Activated T-cell treated with anti-CD3 and anti-CD28 coated beads, Interleukin-2, amount 50 U/mL, for 72 hours (primary cell): ENCODE measurements at regions not wholly inside any gene's neighbourhood (a gene's known extent, or its start where the extent isn't known, plus 50 kb on each side); places are given as distances from the start of the nearest gene placed in this dataset.

ENCODE experiments used
- ATAC-seq, 2 donors: fragments of 150-1000 bp; cut with Tn5 transposase; replicated peaks in 1 of 2; 2 replicates each; pipeline ENCODE4 v1.10.0; 2021; ENCODE audit warnings: moderate library complexity in 2 of 2, mild to moderate bottlenecking in 1 of 2
- DNase-seq, 2 donors: peaks; one replicate each; pipeline ENCODE4 v3.0.0; 2021 to 2022; ENCODE audit warnings: mixed read lengths in 1 of 2
- H3K27ac Mint-ChIP-seq: one replicate; pipeline ENCODE4 v1.8.0; 2022; ENCODE audit warnings: mild to moderate bottlenecking, moderate library complexity, mixed read lengths
- H3K27me3 Mint-ChIP-seq: one replicate; pipeline ENCODE4 v1.8.0; 2022; ENCODE audit warnings: low read depth, mixed read lengths
- H3K36me3 Mint-ChIP-seq, 2 donors: one replicate each; pipeline ENCODE4 v1.8.0; 2022; ENCODE audit warnings: mixed read lengths in 2 of 2, mild to moderate bottlenecking in 1 of 2; ENCODE audit not compliant: insufficient read depth in 2 of 2
- H3K4me1 Mint-ChIP-seq: one replicate; pipeline ENCODE4 v1.8.0; 2022; ENCODE audit warnings: low read depth, mixed read lengths
- H3K4me3 Mint-ChIP-seq, 2 donors: one replicate each; pipeline ENCODE4 v1.8.0; 2022; ENCODE audit warnings: mild to moderate bottlenecking in 2 of 2, mixed read lengths in 2 of 2, moderate library complexity in 2 of 2
- H3K9me3 Mint-ChIP-seq, 2 donors: one replicate each; pipeline ENCODE4 v1.8.0; 2022; ENCODE audit warnings: mixed read lengths in 2 of 2

- peaks cover 1 to 6% of the 10 kb centered on the region in 2 donors for H3K9me3 Mint-ChIP-seq
- no peak for ATAC-seq
These were observed 643.8 kb downstream of the SORCS1 start for GRCh38 chr10:106520698-106521097.

DNA sequence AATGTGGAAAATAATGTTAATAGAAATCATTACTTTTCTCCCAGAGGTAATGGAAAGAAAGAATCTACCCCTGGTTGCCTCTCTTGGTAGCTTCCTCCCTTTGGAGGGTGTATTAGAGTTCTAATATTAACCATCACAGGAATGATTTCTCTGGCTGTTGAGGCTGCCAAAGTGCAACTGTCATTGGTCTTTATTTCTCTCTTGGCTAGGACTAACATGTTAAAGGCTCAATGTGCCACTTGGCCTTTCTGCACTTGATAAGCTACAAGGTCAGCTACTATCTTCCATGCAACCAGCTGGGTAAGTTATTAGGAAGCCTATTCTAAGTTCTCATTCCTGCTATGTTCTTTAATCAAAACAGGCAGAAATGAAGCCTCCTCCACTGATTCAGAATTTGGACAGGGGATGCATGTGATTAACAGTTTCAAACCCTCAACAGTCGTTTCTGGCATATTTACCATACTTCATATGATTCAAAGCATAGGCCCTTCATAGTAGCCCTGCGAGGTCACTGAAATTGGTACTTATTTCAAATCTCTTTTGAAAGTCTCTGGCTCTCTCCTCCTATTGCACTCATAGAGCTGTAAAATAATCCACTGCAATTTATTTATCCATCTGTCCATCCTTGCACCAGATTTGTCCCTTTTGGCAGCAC, 645.0 kb downstream of the SORCS1 start:
- Mint-ChIP-seq H3K4me3 (no peak overlapping the region), H3K27me3 (no peaks in the 10 kb centered on the region), H3K36me3 (no peaks in the 10 kb centered on the region), H3K27ac (no peak overlapping the region), H3K9me3 (peaks cover 1 to 8% of the 10 kb centered on the region in 2 donors), H3K4me1 (no peaks in the 10 kb centered on the region)
- ATAC-seq = no peak
- DNase-seq = no peak

More at GRCh38 chr10:106520698-106521097, 643.8 kb downstream of the SORCS1 start:
- H3K27me3 Mint-ChIP-seq = no peaks in the 10 kb centered on the region
- no peaks in the 10 kb centered on the region for H3K36me3 Mint-ChIP-seq
- no peaks in the 10 kb centered on the region for H3K4me1 Mint-ChIP-seq
- H3K27ac Mint-ChIP-seq = no peak overlapping the region
- H3K4me3 Mint-ChIP-seq = no peak overlapping the region
- DNase-seq = no peak

- H3K27me3 Mint-ChIP-seq = no peaks in the 10 kb centered on the region
- no peaks in the 10 kb centered on the region for H3K36me3 Mint-ChIP-seq
- H3K4me1 Mint-ChIP-seq = no peaks in the 10 kb centered on the region
- no peak for ATAC-seq
- H3K9me3 Mint-ChIP-seq = peaks cover 1 to 5% of the 10 kb centered on the region in 2 donors
- no peak for DNase-seq
- no peak overlapping the region for H3K4me3 Mint-ChIP-seq
- no peak overlapping the region for H3K27ac Mint-ChIP-seq
These were observed 649.2 kb downstream of the SORCS1 start for GRCh38 chr10:106515206-106515790.

DNA sequence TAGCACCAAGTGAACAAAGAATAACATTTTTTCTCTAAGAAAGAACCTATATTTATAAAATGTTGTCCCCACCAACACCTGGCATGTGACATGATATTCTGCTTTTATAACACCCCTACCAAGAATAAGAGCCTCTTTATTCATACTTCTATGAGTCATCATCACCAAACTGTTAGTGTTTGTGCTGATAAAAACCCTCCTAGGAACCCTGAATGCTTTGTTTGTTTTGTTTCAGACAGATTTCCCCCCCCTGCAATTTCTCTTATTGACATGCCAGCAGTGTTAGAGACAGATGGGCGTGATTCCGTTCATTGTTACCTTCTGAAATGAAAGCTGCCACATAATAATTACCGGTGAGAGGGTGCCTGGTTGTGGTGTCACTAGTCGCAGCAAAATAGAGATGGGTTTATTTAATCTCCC, 651.1 kb downstream of the SORCS1 start:
- DNase-seq (no peak), ATAC-seq (no peak)
- H3K36me3 Mint-ChIP-seq = no peaks in the 10 kb centered on the region
- H3K27me3 Mint-ChIP-seq = no peaks in the 10 kb centered on the region
- no peak overlapping the region for H3K4me3 Mint-ChIP-seq
- H3K27ac Mint-ChIP-seq = no peak overlapping the region
- peaks cover 2 to 3% of the 10 kb centered on the region in 2 donors for H3K9me3 Mint-ChIP-seq
- H3K4me1 Mint-ChIP-seq = no peaks in the 10 kb centered on the region

DNA sequence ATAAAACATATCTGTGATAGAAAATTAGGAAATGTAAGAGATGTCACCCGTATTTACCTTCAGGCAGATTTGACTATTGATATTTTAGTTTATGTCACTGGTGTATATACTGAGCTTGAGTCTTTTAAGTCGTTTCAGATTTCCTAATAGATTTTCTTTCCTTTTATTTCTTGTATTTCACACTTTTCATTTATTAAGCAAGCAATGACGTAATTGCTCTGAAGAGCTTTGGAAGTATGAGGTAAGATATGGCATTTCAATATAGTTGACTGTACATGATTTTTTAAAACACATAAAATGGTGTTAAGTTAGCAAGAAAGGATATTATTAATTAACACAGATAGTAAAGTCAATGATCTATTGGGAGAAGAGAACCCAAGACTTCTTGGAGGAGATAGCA, 652.6 kb downstream of the SORCS1 start:
- Mint-ChIP-seq H3K4me3 (no peak overlapping the region), H3K4me1 (no peaks in the 10 kb centered on the region), H3K9me3 (peaks cover 2 to 6% of the 10 kb centered on the region in 2 donors), H3K36me3 (no peaks in the 10 kb centered on the region), H3K27me3 (no peaks in the 10 kb centered on the region), H3K27ac (no peak overlapping the region)
- no peak for DNase-seq
- ATAC-seq = no peak

GRCh38 chr10:106508950-106509349, 655.6 kb downstream of the SORCS1 start:
- H3K27ac Mint-ChIP-seq = no peak overlapping the region
- no peak for ATAC-seq
- H3K4me3 Mint-ChIP-seq = no peak overlapping the region
- no peaks in the 10 kb centered on the region for H3K27me3 Mint-ChIP-seq
- DNase-seq = no peak
- no peaks in the 10 kb centered on the region for H3K36me3 Mint-ChIP-seq
- no peaks in the 10 kb centered on the region for H3K4me1 Mint-ChIP-seq
- H3K9me3 Mint-ChIP-seq = peaks cover 0 to 5% of the 10 kb centered on the region in 2 donors

GRCh38 chr10:106506526-106507283, 657.8 kb downstream of the SORCS1 start:
- no peak overlapping the region for H3K27ac Mint-ChIP-seq
- H3K27me3 Mint-ChIP-seq = no peaks in the 10 kb centered on the region
- DNase-seq (no peak), ATAC-seq (no peak)
- H3K9me3 Mint-ChIP-seq = peaks cover 2 to 8% of the 10 kb centered on the region in 2 donors
- H3K4me1 Mint-ChIP-seq = no peaks in the 10 kb centered on the region
- no peaks in the 10 kb centered on the region for H3K36me3 Mint-ChIP-seq
- no peak overlapping the region for H3K4me3 Mint-ChIP-seq

DNA sequence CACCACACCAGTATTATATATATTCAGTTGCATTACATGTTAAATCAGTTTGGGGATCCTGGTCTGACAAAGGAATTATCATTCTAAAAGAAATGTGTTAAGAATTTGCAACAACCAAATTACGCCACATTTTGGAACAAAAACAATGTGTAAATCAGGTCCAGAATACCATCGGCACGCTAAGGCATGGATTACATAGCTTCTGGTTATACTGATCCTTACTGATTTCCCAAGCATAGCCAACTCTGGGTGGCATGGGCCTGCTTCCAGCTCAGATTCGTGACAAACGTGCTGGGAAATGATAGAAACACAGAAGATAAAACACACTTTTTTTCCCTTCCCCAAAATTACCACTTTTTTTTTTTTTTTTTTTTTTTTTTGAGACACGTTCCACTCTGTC, 660.0 kb downstream of the SORCS1 start:
- DNase-seq = no peak
- no peak overlapping the region for H3K27ac Mint-ChIP-seq
- peaks cover 2 to 10% of the 10 kb centered on the region in 2 donors for H3K9me3 Mint-ChIP-seq
- no peaks in the 10 kb centered on the region for H3K4me1 Mint-ChIP-seq
- H3K27me3 Mint-ChIP-seq = no peaks in the 10 kb centered on the region
- no peaks in the 10 kb centered on the region for H3K36me3 Mint-ChIP-seq
- no peak overlapping the region for H3K4me3 Mint-ChIP-seq
- no peak for ATAC-seq

DNA sequence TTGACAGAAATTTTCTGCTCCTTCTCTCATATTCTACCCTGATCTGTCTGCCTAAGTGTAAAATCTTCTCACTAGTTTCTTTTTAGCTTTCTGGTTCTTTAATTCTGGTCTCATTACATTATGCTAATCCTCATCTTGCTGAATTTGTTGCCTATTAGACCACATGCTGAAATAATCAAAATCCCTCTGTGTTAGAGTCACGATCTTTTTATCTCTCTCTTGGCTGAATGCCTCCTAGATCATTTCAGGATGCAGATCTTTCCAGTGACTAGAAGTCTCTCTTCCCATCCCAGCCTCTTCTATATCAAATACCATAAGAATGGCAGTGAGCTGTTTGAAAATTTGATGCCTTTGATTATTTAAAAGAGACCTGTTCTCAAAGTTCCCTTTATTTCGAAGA, 661.9 kb downstream of the SORCS1 start:
- peaks cover 7 to 9% of the 10 kb centered on the region in 2 donors for H3K9me3 Mint-ChIP-seq
- H3K4me3 Mint-ChIP-seq = no peak overlapping the region
- no peaks in the 10 kb centered on the region for H3K27me3 Mint-ChIP-seq
- DNase-seq (no peak), ATAC-seq (no peak)
- no peak overlapping the region for H3K27ac Mint-ChIP-seq
- H3K4me1 Mint-ChIP-seq = no peaks in the 10 kb centered on the region
- H3K36me3 Mint-ChIP-seq = no peaks in the 10 kb centered on the region

GRCh38 chr10:106500925-106501525, 663.5 kb downstream of the SORCS1 start:
- Mint-ChIP-seq H3K36me3 (no peaks in the 10 kb centered on the region), H3K9me3 (peaks cover 6 to 9% of the 10 kb centered on the region in 2 donors), H3K4me1 (no peaks in the 10 kb centered on the region), H3K4me3 (no peak overlapping the region), H3K27ac (no peak overlapping the region), H3K27me3 (no peaks in the 10 kb centered on the region)
- no peak for DNase-seq
- ATAC-seq = no peak

DNA sequence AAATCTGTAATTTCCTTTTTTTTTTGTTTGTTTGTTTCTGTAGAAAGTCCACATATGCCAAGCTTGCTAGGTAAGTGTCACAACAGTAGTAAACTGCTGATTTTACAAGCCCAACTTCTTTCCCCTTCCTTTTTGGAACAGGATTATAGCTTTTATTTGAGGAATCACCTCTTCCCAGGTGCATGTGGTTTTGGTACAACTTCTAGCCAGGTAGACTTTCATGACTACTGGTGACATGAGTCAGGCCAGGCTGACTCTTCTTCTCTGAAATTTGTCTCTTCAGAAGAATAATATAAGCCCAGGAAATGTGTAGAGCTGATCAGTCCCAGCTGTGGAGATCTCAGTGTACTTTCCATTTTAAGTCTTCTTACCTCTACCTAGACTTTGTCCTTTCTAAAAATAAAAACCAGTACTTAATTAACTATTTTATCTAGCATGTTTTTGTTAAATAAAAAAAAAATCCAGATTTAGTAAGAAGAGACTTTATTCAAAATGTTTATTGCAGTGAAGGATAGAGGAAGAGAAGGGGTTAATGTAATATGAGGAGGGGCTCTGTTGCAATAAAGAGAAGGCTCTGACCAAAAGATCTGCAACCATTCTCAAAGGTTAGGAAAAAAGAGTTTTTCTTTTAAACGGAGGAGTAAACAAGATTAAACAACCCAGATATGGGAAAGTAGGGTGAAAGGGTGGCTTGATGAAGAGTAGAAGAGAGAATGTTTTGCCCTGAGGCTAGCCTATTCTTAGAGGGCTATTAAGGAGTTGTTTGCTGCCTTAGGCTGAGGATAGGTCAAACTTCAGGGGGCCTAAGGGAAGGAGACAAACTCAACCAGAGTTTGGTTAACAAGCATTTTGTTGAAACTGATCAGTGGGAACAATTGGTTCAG, 664.2 kb downstream of the SORCS1 start:
- Mint-ChIP-seq H3K9me3 (peaks cover 7 to 9% of the 10 kb centered on the region in 2 donors), H3K27me3 (no peaks in the 10 kb centered on the region), H3K4me1 (no peaks in the 10 kb centered on the region), H3K4me3 (no peak overlapping the region), H3K27ac (no peak overlapping the region), H3K36me3 (no peaks in the 10 kb centered on the region)
- DNase-seq = no peak
- no peak for ATAC-seq

GRCh38 chr10:106499448-106499847, 665.1 kb downstream of the SORCS1 start:
- no peak overlapping the region for H3K4me3 Mint-ChIP-seq
- no peaks in the 10 kb centered on the region for H3K27me3 Mint-ChIP-seq
- H3K9me3 Mint-ChIP-seq = peaks cover 8 to 9% of the 10 kb centered on the region in 2 donors
- H3K4me1 Mint-ChIP-seq = no peaks in the 10 kb centered on the region
- ATAC-seq = no peak
- no peaks in the 10 kb centered on the region for H3K36me3 Mint-ChIP-seq
- H3K27ac Mint-ChIP-seq = no peak overlapping the region
- DNase-seq = no peak
